Panc1 (cell line): ENCODE measurements at regions not wholly inside any gene's neighbourhood (a gene's known extent, or its start where the extent isn't known, plus 50 kb on each side); places are given as distances from the start of the nearest gene placed in this dataset.

Source experiments
- ATAC-seq: fragments of 200-7000 bp; cut with Tn5 transposase; 2 replicates; pipeline ENCODE4 v1.9.1; 2020; ENCODE audit warnings: mild to moderate bottlenecking, moderate library complexity
- BruUV-seq: library from RNA; stranded (reverse); fragments of 400-500 nt; replicated peaks from 2 replicates; lab custom pipeline; 2021; lab: Mats Ljungman, UMichigan
- CTCF ChIA-PET: fragments of 300-600 bp; sonication (Branson Sonifier 250); formaldehyde crosslinking; loops from one replicate; lab custom pipeline; 2022; ENCODE audit warnings: antibody characterized with exemption; lab: Charles Lee
- POLR2A ChIA-PET: fragments of 300-600 bp; sonication (Branson Sonifier 250); formaldehyde crosslinking; loops from one replicate; lab custom pipeline; 2022; ENCODE audit warnings: antibody characterized with exemption; lab: Charles Lee
- DNase-seq: peaks from one replicate; pipeline ENCODE4 v3.0.0-alpha.2; 2010; ENCODE audit warnings: low read depth, low spot score
- H3K27ac ChIP-seq: 2 replicates; pipeline ENCODE4 v1.5.1; 2011; ENCODE audit warnings: mild to moderate bottlenecking, low read length, inconsistent platforms
- H3K27me3 ChIP-seq: fragments of 200-500 bp; sonication (Bioruptor generic); 2 replicates; pipeline ENCODE4 v1.6.0; 2014; ENCODE audit warnings: low read length, inconsistent platforms; ENCODE audit not compliant: control insufficient read depth, insufficient read depth
- H3K36me3 ChIP-seq: fragments of 200-500 bp; sonication (Bioruptor generic); 2 replicates; pipeline ENCODE4 v1.5.1; 2014; ENCODE audit warnings: inconsistent platforms, mild to moderate bottlenecking, low read length, moderate library complexity; ENCODE audit not compliant: control insufficient read depth, insufficient read depth
- H3K4me1 ChIP-seq: 2 replicates; pipeline ENCODE4 v1.5.1; 2011; ENCODE audit warnings: inconsistent platforms, mild to moderate bottlenecking, low read length, moderate library complexity; ENCODE audit not compliant: control insufficient read depth, insufficient read depth
- H3K4me3 ChIP-seq, 2 experiments: 2 replicates each; pipeline ENCODE4 v1.5.1; 2011 to 2012; ENCODE audit warnings: low read depth in 2 of 2, low read length in 2 of 2, mild to moderate bottlenecking in 2 of 2, inconsistent platforms in 1 of 2, moderate library complexity in 1 of 2
- H3K9me3 ChIP-seq: fragments of 200-500 bp; sonication (Bioruptor generic); 2 replicates; pipeline ENCODE4 v1.5.1; 2014; ENCODE audit warnings: low read depth, mild to moderate bottlenecking, inconsistent platforms, low read length, moderate library complexity; ENCODE audit not compliant: control insufficient read depth, insufficient read depth
- POLR2AphosphoS5 ChIP-seq: IDR thresholded peaks from 2 replicates; pipeline ENCODE4 v1.6.1; 2012; ENCODE audit warnings: mild to moderate bottlenecking, low read depth, low read length, moderate library complexity
- SIN3A ChIP-seq: IDR thresholded peaks from 2 replicates; pipeline ENCODE4 v1.6.1; 2012; ENCODE audit warnings: low read depth, mild to moderate bottlenecking, low read length, moderate library complexity, borderline replicate concordance; ENCODE audit not compliant: insufficient read depth
- TCF7L2 ChIP-seq: IDR thresholded peaks from 2 replicates; pipeline ENCODE4 v1.6.1; 2011; ENCODE audit warnings: mild to moderate bottlenecking, low read depth, low read length, inconsistent platforms
- in situ Hi-C: cut with HindIII; loops from 2 replicates; pipeline ENCODE4 v1.10.0; 2016; ENCODE audit warnings: low sequenced_read_pairs, low pct_unique_long_range_greater_than_20kb
- intact Hi-C: fragments of 100-400 bp; cut with micrococcal nuclease; formaldehyde crosslinking; loops from one replicate; pipeline ENCODE4 v1.10.0; 2022; ENCODE audit not compliant: unreplicated experiment
- TF ChIP-seq, protein P1 (sequence below): fragments of 450-650 bp; IDR thresholded peaks from 2 replicates; pipeline ENCODE4 v1.5.1; 2017; ENCODE audit warnings: mild to moderate bottlenecking
- TF ChIP-seq, protein P2 (sequence below), 2 experiments: IDR thresholded peaks; 2 replicates each; pipeline ENCODE4 v1.6.1; 2011 to 2012; ENCODE audit warnings: low read depth in 2 of 2, control low read depth in 1 of 2, low read length in 1 of 2, mild to moderate bottlenecking in 1 of 2, moderate library complexity in 1 of 2; ENCODE audit not compliant: insufficient read depth in 1 of 2

GRCh38 chr3:164521644-164522043, 556.7 kb downstream of the SI start:
- POLR2A ChIA-PET, result no interaction called here
- intact Hi-C loops (no loop called here), in situ Hi-C loops (no loop called here)
- TF ChIP-seq, protein P1, sequence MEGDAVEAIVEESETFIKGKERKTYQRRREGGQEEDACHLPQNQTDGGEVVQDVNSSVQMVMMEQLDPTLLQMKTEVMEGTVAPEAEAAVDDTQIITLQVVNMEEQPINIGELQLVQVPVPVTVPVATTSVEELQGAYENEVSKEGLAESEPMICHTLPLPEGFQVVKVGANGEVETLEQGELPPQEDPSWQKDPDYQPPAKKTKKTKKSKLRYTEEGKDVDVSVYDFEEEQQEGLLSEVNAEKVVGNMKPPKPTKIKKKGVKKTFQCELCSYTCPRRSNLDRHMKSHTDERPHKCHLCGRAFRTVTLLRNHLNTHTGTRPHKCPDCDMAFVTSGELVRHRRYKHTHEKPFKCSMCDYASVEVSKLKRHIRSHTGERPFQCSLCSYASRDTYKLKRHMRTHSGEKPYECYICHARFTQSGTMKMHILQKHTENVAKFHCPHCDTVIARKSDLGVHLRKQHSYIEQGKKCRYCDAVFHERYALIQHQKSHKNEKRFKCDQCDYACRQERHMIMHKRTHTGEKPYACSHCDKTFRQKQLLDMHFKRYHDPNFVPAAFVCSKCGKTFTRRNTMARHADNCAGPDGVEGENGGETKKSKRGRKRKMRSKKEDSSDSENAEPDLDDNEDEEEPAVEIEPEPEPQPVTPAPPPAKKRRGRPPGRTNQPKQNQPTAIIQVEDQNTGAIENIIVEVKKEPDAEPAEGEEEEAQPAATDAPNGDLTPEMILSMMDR, result no peak
- TF ChIP-seq SIN3A (no peak), POLR2AphosphoS5 (no peak), TCF7L2 (no peak)
- TF ChIP-seq, protein P2, sequence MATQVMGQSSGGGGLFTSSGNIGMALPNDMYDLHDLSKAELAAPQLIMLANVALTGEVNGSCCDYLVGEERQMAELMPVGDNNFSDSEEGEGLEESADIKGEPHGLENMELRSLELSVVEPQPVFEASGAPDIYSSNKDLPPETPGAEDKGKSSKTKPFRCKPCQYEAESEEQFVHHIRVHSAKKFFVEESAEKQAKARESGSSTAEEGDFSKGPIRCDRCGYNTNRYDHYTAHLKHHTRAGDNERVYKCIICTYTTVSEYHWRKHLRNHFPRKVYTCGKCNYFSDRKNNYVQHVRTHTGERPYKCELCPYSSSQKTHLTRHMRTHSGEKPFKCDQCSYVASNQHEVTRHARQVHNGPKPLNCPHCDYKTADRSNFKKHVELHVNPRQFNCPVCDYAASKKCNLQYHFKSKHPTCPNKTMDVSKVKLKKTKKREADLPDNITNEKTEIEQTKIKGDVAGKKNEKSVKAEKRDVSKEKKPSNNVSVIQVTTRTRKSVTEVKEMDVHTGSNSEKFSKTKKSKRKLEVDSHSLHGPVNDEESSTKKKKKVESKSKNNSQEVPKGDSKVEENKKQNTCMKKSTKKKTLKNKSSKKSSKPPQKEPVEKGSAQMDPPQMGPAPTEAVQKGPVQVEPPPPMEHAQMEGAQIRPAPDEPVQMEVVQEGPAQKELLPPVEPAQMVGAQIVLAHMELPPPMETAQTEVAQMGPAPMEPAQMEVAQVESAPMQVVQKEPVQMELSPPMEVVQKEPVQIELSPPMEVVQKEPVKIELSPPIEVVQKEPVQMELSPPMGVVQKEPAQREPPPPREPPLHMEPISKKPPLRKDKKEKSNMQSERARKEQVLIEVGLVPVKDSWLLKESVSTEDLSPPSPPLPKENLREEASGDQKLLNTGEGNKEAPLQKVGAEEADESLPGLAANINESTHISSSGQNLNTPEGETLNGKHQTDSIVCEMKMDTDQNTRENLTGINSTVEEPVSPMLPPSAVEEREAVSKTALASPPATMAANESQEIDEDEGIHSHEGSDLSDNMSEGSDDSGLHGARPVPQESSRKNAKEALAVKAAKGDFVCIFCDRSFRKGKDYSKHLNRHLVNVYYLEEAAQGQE (IDR thresholded peaks at IDR 0.05; ENCODE audit: insufficient read depth in 1 of 2, low read depth in 2 of 2, low read length in 1 of 2), result no peak
- ATAC-seq, result no peak
- Histone ChIP-seq H3K27me3 (no peaks in the 10 kb centered on the region), H3K36me3 (no peaks in the 10 kb centered on the region), H3K27ac (no peak overlapping the region), H3K4me3 (no peak overlapping the region), H3K9me3 (no peaks in the 10 kb centered on the region), H3K4me1 (no peaks in the 10 kb centered on the region)
- CTCF ChIA-PET, result interaction anchor here (0.7 kb wide), 1 partner anchor 686 kb away, joined by 4 read pairs; no protein-coding TSS in a partner anchor
- BruUV-seq, result no TSS peak
- DNase-seq, result no peak

DNA sequence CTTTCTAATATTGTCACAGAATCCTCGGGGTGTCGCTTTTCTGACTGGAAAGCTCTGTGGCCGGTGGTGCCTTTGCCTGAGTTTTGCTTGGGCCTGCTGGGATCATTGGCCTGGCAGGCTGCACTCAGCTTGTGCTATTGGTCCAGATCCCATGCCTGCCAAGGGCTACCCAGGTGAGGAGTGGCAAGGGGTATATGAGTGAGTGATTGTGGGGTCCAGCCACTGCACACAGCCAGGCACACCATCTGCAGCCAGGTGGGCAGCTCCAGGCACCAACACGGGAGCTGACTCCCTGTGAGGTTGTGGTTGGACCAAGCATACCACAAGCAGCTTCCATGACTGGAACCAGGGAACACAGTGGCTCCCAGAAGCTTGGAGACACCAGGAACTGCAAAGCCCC, 557.2 kb downstream of the SI start:
- H3K4me3 ChIP-seq, result no peak overlapping the region
- TF ChIP-seq, protein P2 (IDR thresholded peaks at IDR 0.05; ENCODE audit: insufficient read depth in 1 of 2, low read depth in 2 of 2, low read length in 1 of 2), result no peak
- POLR2A ChIA-PET, result no interaction called here
- no TSS peak for BruUV-seq
- H3K4me1 ChIP-seq, result no peaks in the 10 kb centered on the region
- H3K27ac ChIP-seq, result no peak overlapping the region
- intact Hi-C loops, result no loop called here
- DNase-seq, result no peak
- ATAC-seq, result no peak
- H3K27me3 ChIP-seq, result no peaks in the 10 kb centered on the region
- in situ Hi-C loops, result no loop called here
- CTCF ChIA-PET, result interaction anchor here (0.7 kb wide), 1 partner anchor 686 kb away, joined by 4 read pairs; no protein-coding TSS in a partner anchor
- H3K36me3 ChIP-seq, result no peaks in the 10 kb centered on the region
- no peaks in the 10 kb centered on the region for H3K9me3 ChIP-seq
